AG10803 (cell line): ENCODE measurements at regions not wholly inside any gene's neighbourhood (a gene's known extent, or its start where the extent isn't known, plus 50 kb on each side); places are given as distances from the start of the nearest gene placed in this dataset.

Experiments
- DNase-seq: peaks from one replicate; pipeline ENCODE4 v3.0.0; 2010; ENCODE audit warnings: low read depth
- H3K4me3 ChIP-seq: 2 replicates; pipeline ENCODE4 v1.5.1; 2011; ENCODE audit warnings: mild to moderate bottlenecking, low read length, control low read depth
- CTCF ChIP-seq: conservative IDR thresholded peaks from 2 replicates; pipeline ENCODE4 v1.5.1; 2011; ENCODE audit warnings: mild to moderate bottlenecking, low read length, control low read depth, inconsistent platforms

GRCh38 chr4:132513491-132513890, 635.6 kb upstream of the PCDH10 start:
- no peak overlapping the region for H3K4me3 ChIP-seq
- no peak for TF ChIP-seq CTCF
- no peak for DNase-seq

GRCh38 chr4:132526652-132527051, 622.4 kb upstream of the PCDH10 start:
- TF ChIP-seq CTCF, result no peak
- no peak for DNase-seq
- H3K4me3 ChIP-seq, result no peak overlapping the region

- no peak overlapping the region for H3K4me3 ChIP-seq
- no peak for TF ChIP-seq CTCF
- DNase-seq, result no peak
Observed at GRCh38 chr4:132527817-132528216, 621.3 kb upstream of the PCDH10 start.

- no peak overlapping the region for H3K4me3 ChIP-seq
- TF ChIP-seq CTCF, result no peak
- no peak for DNase-seq
Observed at GRCh38 chr4:132530861-132531260, 618.2 kb upstream of the PCDH10 start.

- DNase-seq, result no peak
- H3K4me3 ChIP-seq, result no peak overlapping the region
- TF ChIP-seq CTCF, result no peak
Observed at GRCh38 chr4:132540268-132540667, 608.8 kb upstream of the PCDH10 start.

- DNase-seq, result no peak
- TF ChIP-seq CTCF, result no peak
- no peak overlapping the region for H3K4me3 ChIP-seq
Observed at GRCh38 chr4:132540797-132541196, 608.3 kb upstream of the PCDH10 start.

- no peak for DNase-seq
- no peak for TF ChIP-seq CTCF
- no peak overlapping the region for H3K4me3 ChIP-seq
Observed at GRCh38 chr4:132542228-132542627, 606.9 kb upstream of the PCDH10 start.
